HG02970 (cell line): ENCODE measurements at regions not wholly inside any gene's neighbourhood (a gene's known extent, or its start where the extent isn't known, plus 50 kb on each side); places are given as distances from the start of the nearest gene placed in this dataset.

Experiments used
- ATAC-seq: cut with Tn5 transposase; IDR thresholded peaks from one replicate; pipeline ENCODE4 v1.9.1; 2021; ENCODE audit warnings: mild to moderate bottlenecking, moderate library complexity, moderate number of reproducible peaks; ENCODE audit not compliant: unreplicated experiment, low FRiP score

DNA sequence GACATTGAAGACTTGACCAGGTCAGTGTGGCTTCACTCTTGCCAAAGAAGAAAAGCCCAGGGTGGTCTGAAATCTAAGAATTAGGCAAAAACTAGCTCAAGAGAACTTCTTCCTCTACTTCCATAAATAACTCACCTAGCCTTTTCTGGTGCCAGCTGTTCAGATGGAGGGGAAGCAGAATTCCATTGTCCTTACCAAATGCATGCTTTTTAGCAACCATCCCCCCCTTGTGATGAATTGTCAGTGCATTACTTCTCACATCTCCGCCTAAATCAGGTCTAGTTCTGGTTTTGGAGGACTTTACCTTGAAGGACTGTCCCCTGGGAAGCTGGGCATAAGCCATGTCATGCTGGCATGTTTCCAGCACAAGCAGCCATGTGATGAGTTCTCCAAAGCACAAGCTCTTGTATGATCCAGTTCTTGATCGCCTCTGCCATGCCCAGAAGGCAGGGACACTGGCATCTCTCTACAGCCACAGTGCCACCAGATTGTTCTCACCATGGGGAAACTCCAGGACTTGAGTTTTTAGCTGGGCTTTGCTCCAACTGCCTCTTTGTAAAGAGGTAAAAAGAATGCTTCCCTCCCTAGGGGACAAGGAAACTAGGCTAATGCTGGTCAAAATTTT lies 96.4 kb upstream of the IL12A start:
- no peak for ATAC-seq

DNA sequence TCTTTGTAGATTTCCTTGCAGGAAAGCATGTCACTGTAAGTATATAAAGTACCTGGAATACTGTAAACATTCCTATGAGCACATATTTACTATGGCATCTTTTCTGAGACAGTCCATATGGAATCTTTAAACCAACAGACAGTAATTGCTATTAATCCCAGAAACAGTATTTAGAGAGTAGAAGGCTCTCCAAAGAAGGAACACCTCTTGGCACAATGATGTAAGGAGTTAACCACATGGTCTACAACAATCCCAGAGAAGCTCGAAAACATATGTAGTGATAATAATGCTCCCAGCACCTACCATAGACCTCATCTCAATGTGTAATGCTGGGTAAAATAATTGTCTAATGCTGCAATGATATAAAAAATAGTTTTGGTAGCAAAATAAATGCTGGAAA lies 95.8 kb upstream of the IL12A start:
- ATAC-seq: no peak

DNA sequence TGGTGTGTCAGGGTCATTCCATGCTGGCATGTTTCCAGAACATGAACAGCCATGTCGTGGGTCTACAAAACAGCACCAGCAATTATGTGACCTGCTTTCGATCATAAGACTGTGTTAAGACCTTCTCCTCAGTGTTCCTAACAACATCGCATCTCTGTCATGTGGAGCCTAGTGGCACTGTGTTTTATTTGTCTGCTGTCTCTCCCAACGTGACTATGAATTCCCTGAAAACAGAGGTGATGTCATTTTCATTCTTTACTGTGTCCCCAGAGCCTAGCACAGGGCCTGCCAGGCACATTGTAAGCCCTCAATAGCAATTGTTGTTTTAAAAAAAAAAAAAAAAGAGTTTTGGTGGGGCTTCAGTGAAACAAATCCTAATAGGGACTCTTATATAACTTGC lies 94.2 kb upstream of the IL12A start:
- no peak for ATAC-seq

DNA sequence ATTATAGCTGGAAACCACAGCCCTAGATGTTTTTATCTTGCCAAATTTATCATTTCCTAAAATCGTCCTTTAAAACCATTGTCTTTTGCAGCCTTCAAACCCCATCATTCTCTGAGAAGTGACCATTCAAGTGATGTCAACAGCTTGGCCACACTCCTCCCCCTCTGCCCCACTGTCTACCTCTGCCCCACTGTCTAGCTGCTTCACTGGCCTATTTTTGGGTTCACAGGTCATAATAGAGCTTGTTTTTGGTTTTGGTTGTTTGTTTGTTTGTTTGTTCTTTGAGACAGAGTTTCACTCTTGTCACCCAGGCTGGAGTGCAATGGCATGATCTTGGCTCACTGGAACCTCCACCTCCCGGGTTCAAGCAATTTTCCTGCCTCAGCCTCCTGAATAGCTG lies 93.2 kb upstream of the IL12A start:
- ATAC-seq: no peak

DNA sequence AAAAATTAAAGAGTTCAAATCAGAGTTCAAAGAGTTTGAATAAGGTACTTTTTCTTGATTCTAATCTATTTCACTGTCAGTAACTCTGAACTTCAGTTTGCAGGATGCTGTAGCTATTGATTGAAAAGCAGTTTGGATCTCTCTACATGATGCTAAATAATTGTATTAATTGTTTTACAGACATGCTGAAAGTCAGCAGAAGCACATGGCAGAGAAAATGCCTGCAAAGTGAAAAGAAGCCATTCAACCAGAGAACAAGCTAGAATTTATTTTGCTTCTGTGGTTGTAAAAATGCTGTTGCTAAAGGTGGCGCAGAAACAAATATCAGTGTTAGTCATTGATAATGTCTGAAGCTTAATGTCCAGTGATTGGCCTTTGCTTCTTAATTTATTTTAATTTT lies 92.1 kb upstream of the IL12A start:
- ATAC-seq: no peak

DNA sequence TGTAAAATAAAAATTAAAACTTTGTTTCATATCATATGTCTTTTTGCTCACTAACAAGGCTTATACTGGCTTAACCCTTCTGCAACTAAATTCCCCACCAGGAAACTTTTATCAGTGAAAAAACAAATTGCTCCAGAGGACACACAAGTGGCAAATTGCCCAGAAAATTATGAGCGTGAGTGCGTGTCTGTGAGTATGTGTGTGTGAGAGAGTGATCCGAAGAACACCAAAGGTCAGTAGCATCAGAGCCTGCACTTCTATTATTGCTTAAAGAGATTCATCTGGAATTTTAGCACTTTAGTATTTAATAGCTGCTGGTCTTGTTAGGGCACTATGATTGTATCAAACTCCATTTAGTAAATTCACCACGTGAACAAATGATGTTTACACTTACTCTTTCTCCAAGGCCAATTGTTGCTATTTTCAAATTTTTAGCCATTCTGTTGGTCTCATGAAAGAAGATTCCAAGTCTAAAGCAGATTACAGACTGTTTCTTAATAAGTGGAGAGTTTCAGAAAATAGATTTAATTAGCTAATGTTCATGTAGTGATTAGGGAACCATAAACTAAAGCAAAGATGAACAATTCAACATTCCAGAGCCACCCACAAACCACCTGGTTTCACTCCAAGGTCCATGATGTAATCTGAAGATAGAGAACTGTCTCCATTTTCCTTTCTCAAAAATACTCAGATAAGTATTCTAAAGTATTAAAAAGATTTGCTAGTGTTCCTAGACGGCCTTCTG lies 91.1 kb upstream of the IL12A start:
- no peak for ATAC-seq

DNA sequence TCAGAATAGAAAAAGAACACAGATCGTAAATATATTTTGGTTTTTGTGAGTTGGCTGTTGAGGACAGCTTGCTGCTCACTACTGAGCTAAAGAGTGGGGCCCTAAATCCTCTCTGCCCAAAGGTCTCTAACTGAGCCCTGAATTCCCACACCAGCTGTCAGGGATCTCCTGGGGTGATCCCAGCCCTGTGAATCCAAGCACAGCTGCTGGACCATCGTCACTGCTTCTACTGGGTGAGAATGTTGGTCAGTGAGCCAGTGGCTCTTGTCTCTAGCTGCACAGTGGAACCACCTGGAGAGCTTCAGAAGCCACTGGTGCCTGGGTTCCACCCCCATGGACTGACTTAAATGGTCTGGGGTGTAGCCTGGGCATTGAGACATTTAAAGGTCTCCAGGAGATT lies 90.5 kb upstream of the IL12A start:
- no peak for ATAC-seq

DNA sequence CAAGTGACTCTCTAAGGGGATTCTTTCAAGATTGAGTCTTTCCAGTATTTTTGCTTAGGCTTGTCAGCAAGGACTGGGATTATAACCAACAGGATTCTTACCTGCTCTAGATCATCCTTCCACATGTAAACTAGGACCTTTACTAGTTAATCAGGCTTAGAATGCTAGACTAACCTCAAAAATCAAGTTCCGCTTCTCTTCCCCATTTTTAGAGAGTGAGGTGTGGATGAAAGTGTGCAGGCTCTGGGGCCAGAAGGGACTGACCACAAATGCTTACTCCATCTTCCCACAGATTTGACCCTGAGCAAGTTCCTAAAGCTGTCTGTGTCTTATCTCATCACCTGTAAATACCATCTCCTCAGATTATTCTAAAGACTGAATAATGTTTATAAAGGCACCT lies 89.5 kb upstream of the IL12A start:
- no peak for ATAC-seq

DNA sequence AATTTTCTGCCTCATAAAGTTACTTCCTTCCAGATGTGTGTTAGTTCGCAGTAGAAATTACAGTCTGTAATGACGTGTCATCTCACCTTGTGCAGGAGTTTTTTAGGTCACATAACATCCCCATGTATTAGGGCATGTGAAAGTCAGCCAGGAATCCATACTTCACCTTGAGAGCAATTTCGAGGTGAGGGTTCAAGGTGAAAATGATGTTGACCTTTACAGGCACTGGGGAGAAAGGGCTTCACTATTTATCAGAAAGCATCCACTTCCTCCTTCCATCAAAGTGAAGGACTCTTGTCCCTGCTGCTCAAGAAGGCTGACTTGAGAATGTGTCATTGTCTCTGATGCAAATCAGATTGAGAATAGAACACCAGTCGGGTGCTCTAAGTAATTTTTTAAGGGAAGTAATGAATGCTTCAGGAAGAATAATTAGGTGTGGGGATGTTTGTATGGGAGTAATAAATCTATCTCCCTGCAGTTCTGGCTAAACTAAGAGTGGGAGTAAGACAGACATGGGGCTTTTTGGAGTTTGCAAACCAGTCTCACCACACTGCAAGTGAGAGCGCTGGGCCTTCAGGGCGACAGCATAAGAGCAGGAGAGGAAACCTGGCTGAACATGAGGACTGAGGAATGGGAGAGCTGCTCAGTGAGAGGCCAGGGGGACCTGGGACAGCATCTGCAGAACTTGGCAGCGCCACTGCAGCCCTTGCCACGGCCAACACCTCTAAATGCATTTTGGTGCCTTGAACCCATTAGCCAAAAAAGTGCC lies 85.9 kb upstream of the IL12A start:
- no peak for ATAC-seq

DNA sequence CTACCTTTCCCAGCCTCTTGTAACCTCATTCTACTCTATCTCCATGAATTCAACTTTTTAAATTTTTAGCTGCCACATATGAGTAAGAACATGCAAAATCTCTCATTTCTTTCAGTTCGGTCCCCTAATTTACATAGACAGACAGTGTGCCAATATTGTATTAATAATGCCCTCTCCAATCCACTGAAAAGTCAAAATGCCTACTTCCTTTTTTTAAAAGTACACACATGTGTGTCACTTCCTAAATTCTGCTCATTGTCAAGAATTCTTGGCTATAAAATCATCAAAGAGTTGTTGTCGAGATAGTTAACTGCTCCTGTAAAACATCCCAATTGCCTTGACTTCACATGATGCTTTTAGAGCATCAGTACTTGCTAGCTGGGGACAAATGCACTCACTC lies 84.2 kb upstream of the IL12A start:
- no peak for ATAC-seq

DNA sequence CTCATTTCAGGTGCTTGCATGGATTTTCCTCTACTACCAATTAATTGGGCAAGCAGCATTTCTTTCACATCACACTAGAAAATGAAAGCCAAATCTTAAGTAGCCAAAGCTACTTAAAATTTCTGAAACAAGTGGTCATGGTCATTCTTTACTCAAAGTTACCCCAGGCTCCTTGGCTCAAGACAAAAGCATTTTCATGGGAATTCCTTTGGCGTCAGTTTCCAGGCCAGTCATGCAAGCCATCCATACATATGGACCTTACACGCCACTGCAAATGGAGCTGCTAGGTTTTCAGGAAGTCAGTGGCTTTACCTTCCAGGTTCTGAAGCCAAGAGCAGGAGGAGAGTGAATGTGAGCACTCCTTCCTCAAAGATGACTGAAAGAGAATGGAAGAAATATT lies 83.7 kb upstream of the IL12A start:
- no peak for ATAC-seq

DNA sequence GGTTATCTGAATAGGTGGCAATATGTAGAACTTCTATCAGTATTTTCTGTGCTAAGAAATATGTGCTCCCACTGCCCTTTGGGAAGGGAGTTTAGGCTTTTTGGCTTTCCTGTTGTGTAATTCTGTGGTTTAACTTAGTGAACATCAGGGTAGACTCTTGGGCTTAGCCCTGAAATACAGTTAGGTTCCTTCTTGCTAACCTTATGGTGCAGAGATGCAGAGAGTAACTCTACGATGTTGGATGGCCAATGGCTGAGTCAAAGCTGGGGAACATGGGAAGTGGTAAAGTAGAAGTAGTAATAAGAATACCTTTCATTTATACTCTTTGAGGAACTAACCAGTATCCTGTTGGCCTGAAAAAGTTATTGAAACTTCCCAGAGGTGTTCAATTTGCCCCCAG lies 80.8 kb upstream of the IL12A start:
- ATAC-seq: no peak

DNA sequence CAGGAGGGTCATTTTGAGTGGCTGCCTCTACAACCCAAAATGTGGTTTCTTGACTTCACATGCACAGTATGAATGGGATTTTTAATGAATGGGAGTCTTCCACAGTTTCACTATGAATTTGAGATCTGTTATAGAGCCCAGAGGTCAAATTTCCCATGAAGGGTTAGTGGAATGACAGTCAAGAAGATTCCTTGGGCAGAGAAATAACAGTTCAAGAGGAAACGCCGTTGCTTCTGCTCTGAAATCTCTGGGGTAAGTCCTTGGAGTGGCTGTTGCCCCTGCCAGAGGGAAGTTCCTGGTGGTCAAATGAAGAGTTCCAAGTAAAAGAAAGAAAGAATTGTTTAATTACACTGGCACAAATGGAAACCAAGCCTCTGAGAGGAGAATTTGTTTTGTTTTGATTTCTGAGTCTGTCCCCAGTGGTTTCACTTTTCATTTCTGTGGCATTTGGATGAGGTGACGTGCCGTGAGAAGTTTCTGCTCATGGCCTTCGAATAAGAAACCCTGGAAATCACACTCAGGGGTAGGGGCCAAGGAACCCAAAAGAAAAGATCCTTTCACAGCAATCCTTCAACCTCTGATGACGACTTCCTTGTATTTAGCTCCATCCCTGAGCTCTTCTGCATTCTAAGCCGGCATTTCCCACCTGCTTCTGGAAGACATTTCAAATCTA lies 77.5 kb upstream of the IL12A start:
- no peak for ATAC-seq

DNA sequence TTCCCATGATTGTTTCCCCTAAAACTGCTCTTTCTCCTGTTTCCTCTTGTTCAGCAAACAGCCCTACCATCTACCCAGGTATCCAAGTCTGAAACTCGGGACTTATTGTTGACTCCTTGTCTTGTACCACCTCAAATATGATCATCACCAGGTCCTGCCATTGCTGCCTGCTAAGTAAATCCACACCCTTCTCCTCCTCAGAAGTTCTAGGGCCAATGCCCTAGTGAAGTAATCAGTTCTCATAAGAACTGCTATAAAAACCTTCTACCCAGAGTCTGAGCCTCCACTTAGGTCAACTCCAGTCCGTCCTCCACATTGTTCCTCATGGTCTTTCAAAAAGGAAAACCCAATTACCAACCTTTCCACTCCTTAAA lies 77.0 kb upstream of the IL12A start:
- ATAC-seq: no peak

DNA sequence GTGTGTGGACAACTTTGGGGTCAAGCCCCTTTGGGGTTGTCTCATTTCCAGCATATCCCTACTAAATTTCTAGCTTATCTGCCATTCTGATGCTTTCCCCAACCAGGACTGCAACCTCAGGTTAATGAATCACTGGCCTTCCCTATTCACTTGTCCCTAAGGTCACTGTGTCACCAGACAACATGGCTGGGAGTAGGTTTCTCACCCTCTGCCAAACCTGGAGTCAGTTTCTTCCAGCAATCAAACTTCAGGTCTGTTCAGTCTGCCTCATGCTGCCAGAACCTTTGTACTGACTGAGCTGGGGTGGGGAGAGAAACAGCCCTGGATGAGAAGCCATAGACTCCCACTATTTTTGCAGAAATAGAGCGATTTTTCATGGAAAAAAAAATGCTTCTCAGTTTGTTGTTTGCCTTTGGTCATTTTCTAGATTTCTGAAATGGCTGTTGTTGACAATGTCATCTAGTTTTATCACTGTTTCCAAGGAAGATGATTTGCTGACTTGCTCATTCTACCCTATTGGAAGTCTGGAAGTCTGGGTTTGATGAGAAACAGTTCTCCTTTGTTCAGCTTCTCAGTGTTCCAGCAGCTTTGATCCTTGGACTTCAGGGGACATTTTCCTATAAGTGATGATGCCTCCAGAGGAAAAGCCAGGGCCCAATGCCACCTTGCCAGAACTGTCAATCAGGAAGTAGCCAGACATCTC lies 74.8 kb upstream of the IL12A start:
- no peak for ATAC-seq

DNA sequence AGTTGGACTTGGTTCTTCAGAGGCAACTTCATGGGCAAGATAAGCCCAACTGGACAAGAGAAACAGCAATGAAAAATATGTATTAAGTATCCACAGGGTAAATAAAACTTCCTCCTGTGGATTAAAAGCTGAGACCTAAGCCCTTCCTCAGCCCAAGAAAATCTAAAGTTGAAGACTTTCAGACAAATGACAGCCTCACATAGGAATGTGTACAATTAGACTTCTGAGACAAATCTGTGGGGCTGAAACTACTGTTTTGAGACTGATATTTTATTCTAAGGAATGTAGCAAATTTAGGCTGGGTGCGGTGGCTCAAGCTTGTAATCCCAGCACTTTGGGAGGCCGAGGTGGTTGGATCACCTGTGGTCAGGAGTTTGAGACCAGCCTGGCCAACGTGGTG lies 74.2 kb upstream of the IL12A start:
- no peak for ATAC-seq

DNA sequence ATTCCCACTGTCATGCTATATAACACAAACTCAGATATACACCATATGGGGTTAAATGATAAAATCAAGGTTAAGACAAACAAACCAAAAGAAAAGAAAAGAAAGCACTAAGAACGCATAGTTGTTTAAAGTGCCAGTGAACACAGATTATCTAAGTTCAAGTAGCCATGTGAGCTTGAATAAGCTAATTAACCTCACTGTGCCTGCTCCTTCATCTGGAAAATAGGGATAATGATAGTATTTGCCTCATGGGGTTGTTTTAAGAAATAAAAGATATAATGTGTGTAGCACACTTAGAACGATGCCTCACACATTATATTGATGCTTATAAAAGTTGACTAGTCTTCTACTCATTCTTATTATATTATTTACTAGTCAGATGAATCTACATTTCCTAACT lies 72.6 kb upstream of the IL12A start:
- no peak for ATAC-seq

DNA sequence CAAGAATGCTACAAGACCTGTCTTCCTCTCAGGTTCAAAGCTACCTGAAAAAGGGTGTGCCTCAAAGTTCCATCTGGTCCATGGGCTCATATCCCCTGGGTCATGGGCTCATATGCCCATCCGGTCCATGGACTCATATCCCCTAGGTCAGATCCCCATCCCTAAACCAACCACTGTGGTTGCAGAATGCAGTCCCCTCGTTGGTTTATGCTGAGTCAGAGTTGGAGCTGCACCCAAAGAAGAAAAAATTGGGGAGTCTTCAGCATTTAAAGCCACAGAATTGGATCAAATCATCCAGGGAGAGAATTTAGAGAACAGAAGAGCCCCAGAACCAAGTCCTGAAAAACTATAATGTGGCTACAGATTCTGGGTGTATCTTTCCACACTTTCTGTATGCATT lies 71.5 kb upstream of the IL12A start:
- no peak for ATAC-seq

DNA sequence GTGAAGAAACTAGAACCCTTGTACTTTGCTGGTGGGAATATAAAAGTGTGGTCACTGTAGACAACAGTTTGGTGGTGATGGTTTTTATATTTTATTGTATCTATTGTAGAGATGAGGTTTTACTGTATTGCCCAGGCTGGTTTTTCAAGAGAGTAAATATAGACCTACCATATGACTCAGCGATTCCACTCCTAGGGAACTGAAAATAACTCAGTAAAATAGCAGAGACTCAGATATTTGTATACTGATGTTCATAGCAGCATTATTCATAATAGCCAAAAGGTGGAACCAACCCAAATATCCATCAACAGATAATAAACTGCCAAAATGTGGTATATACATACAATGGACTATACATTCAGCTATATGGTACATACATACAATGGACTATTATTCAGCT lies 68.8 kb upstream of the IL12A start:
- ATAC-seq: peak; percentile 69

DNA sequence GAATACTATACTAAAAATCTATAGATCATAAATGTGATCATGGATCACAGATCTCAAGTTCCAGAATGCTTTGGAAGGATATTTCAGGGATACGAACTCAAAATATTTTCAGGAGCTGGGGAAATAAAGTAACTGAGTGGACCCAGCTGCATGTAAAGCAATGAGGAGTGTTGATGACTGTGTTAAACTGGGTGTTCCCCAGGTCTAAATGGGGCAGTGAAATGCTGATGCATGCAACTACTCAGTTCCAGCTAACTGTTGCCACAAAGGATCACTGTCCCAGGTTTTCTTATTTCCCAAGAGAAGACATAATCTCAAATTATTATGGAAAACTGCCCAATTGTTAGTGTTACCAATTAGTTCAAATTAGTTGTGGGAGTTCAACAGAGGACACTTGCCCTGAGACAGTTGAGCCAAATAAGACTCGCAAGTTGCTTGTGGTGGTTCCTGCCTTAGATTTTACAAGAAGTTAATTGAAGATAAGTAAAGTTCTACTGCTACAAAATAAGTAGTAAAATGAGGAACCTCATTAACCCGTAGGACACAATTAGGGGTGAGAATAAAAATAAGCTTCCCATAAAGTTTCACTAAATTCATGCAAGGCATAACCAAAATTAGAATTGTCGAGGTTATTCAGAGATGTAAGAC lies 66.3 kb upstream of the IL12A start:
- ATAC-seq: no peak
